ENCODE measurements at regions not wholly inside any gene's neighbourhood (a gene's known extent, or its start where the extent isn't known, plus 50 kb on each side); places are given as distances from the start of the nearest gene placed in this dataset.

GRCh38 chr1:216924732-216925131, 201.5 kb upstream of the ESRRG start:
- Histone ChIP-seq H3K27me3 (no peaks in the 10 kb centered on the region), H3K4me3 (no peak overlapping the region), H3K36me3 (replicated peaks in 1 of 2) (no peaks in the 10 kb centered on the region), H3K9me3 (replicated peaks in 1 of 3) (no peaks in the 10 kb centered on the region), H3K27ac (no peak overlapping the region), H3K4me1 (replicated peaks in 1 of 2) (no peaks in the 10 kb centered on the region)
- 62 to 81% (median 71%) methylated on average over 4 of the region's 4 CpGs for WGBS, 4 donors
- no peak for DNase-seq
- TF ChIP-seq POLR2A (IDR thresholded peaks at IDR 0.05) (no peak), CTCF (IDR thresholded peaks at IDR 0.05) (no peak)
- intact Hi-C loops (cut with DNase I) = no loop called here

DNA sequence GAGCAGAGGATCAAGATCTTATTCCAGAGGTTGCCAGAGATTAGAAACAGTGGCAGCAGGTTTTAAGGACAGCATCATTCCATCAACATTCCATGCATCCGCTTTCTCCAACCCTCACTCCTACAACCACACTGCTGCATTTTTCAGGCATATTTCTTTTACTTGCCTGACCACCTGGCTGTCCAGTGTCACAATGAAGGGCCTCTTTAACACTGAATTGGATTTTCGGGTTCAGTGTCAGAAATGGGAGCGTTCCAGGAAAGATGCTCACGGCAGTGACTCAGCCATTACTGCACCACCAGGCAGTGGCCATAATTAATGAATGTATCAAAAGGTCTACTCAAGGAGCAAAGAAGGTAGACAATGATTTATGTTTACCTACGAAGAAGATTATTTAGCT, 200.4 kb upstream of the ESRRG start:
- no peak for TF ChIP-seq CTCF (IDR thresholded peaks at IDR 0.05)
- TF ChIP-seq POLR2A (IDR thresholded peaks at IDR 0.05) = no peak
- Histone ChIP-seq H3K27ac (no peak overlapping the region), H3K9me3 (replicated peaks in 1 of 3) (no peaks in the 10 kb centered on the region), H3K36me3 (replicated peaks in 1 of 2) (no peaks in the 10 kb centered on the region), H3K27me3 (no peaks in the 10 kb centered on the region), H3K4me3 (no peak overlapping the region), H3K4me1 (replicated peaks in 1 of 2) (no peaks in the 10 kb centered on the region)
- DNase-seq = no peak
- WGBS, 4 donors = 77 to 92% (median 88%) methylated on average over 5 of the region's 5 CpGs
- intact Hi-C loops (cut with DNase I) = no loop called here

DNA sequence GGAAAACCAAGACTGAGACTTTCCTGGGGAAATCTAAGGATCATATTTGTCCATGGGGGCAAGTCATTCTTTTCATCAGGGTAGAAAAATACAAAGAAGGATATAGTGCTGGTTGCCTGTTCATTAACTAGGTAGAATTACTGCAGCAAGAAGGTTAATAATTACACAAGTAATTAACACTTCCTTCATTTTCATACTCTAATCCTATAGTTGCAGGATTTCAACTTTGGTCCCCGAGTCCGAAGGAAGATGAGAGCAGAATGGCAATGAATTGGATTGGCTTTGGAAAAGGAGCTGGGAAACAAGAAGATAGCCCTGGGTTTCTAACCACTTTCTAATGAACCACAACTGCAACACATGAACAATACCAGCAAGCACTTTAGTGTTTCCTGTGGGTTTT, 199.2 kb upstream of the ESRRG start:
- Histone ChIP-seq H3K9me3 (replicated peaks in 1 of 3) (no peaks in the 10 kb centered on the region), H3K4me3 (no peak overlapping the region), H3K36me3 (replicated peaks in 1 of 2) (no peaks in the 10 kb centered on the region), H3K4me1 (replicated peaks in 1 of 2) (no peaks in the 10 kb centered on the region), H3K27me3 (no peaks in the 10 kb centered on the region), H3K27ac (no peak overlapping the region)
- TF ChIP-seq CTCF (IDR thresholded peaks at IDR 0.05) (no peak), POLR2A (IDR thresholded peaks at IDR 0.05) (no peak)
- DNase-seq = no peak
- intact Hi-C loops (cut with DNase I) = no loop called here
- WGBS, 4 donors = 92 to 100% (median 96%) methylated on average over 2 of the region's 2 CpGs

DNA sequence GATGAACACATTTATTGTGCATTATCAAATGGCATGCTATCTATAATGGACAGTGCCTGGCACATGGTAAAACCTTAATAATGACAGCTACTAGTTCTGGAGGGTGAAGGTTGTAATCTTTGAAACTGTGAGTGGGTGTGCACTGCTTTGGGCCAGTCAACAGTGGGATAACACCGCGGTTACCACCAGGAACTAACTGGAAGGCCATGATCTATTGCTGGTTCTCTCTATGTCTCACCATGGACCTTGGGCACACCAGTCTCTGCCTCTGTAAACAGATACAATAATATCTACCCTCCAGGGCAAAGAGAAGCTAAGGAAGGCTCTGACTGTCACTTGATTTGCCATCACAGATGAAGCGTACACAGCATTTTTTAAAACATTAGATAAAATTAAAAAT, 198.6 kb upstream of the ESRRG start:
- H3K36me3 ChIP-seq (replicated peaks in 1 of 2) = no peaks in the 10 kb centered on the region
- no peaks in the 10 kb centered on the region for H3K27me3 ChIP-seq
- H3K4me1 ChIP-seq (replicated peaks in 1 of 2) = no peaks in the 10 kb centered on the region
- no peak overlapping the region for H3K27ac ChIP-seq
- no peaks in the 10 kb centered on the region for H3K9me3 ChIP-seq (replicated peaks in 1 of 3)
- WGBS, 4 donors = 89 to 97% (median 94%) methylated on average over 3 of the region's 3 CpGs
- TF ChIP-seq CTCF (IDR thresholded peaks at IDR 0.05) (no peak), POLR2A (IDR thresholded peaks at IDR 0.05) (no peak)
- no peak overlapping the region for H3K4me3 ChIP-seq
- intact Hi-C loops (cut with DNase I) = no loop called here
- no peak for DNase-seq

Measured in adrenal gland (tissue), 9 donors.